OCI-LY7 (cell line): ENCODE measurements at regions not wholly inside any gene's neighbourhood (a gene's known extent, or its start where the extent isn't known, plus 50 kb on each side); places are given as distances from the start of the nearest gene placed in this dataset.

Source experiments
- EZH2phosphoT487 ChIP-seq: fragments of 200-600 bp; sonication (generic); IDR thresholded peaks from 2 replicates; pipeline ENCODE4 v1.6.1; 2018; ENCODE audit warnings: low read depth, borderline replicate concordance, mild to moderate bottlenecking, mixed run types, antibody characterized with exemption, low read length, moderate library complexity, mixed read lengths
- TF ChIP-seq, protein P1 (sequence below): fragments of 200-600 bp; sonication (generic); conservative IDR thresholded peaks from 2 replicates; pipeline ENCODE4 v1.5.1; 2014; ENCODE audit warnings: mild to moderate bottlenecking, antibody characterized with exemption, low read length, moderate library complexity, mixed read lengths

DNA sequence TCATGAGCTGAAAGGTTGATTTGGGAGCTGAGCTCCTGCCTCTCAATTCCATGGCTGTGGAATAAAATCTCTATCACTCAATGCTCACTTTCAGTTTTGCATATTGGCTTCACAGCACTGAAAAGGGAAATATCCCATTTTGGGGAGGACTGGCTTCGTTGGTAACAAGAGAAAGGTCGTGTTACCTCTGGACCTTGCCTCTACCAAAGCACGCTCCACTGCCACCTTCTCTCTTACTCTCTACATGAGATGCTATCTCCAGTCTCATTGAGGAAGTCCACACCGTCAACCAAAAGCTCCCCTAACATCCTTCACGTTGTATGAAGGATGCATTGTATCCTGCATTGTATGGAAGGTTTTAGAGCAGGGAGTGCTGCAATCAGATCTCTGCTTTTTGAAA lies 195.0 kb upstream of the LDB2 start:
- TF ChIP-seq, protein P1, sequence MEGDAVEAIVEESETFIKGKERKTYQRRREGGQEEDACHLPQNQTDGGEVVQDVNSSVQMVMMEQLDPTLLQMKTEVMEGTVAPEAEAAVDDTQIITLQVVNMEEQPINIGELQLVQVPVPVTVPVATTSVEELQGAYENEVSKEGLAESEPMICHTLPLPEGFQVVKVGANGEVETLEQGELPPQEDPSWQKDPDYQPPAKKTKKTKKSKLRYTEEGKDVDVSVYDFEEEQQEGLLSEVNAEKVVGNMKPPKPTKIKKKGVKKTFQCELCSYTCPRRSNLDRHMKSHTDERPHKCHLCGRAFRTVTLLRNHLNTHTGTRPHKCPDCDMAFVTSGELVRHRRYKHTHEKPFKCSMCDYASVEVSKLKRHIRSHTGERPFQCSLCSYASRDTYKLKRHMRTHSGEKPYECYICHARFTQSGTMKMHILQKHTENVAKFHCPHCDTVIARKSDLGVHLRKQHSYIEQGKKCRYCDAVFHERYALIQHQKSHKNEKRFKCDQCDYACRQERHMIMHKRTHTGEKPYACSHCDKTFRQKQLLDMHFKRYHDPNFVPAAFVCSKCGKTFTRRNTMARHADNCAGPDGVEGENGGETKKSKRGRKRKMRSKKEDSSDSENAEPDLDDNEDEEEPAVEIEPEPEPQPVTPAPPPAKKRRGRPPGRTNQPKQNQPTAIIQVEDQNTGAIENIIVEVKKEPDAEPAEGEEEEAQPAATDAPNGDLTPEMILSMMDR, result no peak
- TF ChIP-seq EZH2phosphoT487, result no peak
